Transverse colon (tissue), 4 donors: ENCODE measurements at regions not wholly inside any gene's neighbourhood (a gene's known extent, or its start where the extent isn't known, plus 50 kb on each side); places are given as distances from the start of the nearest gene placed in this dataset.

Experiments
- DNase-seq: peaks from one replicate; pipeline ENCODE4 v3.0.0-alpha.2; 2019
- H3K27ac ChIP-seq, 4 donors: fragments of 200-600 bp; sonication (generic); 2 replicates each; pipeline ENCODE4 v1.5.1; 2016 to 2018; ENCODE audit warnings: inconsistent platforms in 4 of 4
- H3K27me3 ChIP-seq: fragments of 200-600 bp; sonication (generic); 2 replicates; pipeline ENCODE4 v1.5.1; 2017; ENCODE audit warnings: inconsistent platforms
- H3K36me3 ChIP-seq, 4 donors: fragments of 200-600 bp; sonication (generic); 2 replicates each; pipeline ENCODE4 v1.5.1; 2017 to 2019; ENCODE audit warnings: inconsistent platforms in 4 of 4
- H3K4me1 ChIP-seq, 4 donors: fragments of 200-600 bp; sonication (generic); 2 replicates each; pipeline ENCODE4 v1.5.1; 2017 to 2020; ENCODE audit warnings: inconsistent platforms in 4 of 4
- H3K4me3 ChIP-seq, 4 donors: fragments of 200-600 bp; sonication (generic); 1 replicate in 1 of 4; 2 replicates in 3 of 4; pipeline versions ENCODE4 v1.5.1 to v1.6.1; 2017 to 2019; ENCODE audit warnings: inconsistent platforms in 4 of 4
- H3K9me3 ChIP-seq, 2 donors: fragments of 200-600 bp; sonication (generic); 2 replicates each; pipeline ENCODE4 v1.5.1; 2017 to 2019; ENCODE audit warnings: inconsistent platforms in 2 of 2
- EP300 ChIP-seq: sonication (generic); formaldehyde crosslinking; IDR thresholded peaks from one replicate; pipeline ENCODE4 v1.6.1; 2017; ENCODE audit warnings: antibody characterized with exemption, low read depth
- POLR2A ChIP-seq: fragments of 450-650 bp; IDR thresholded peaks from one replicate; pipeline ENCODE4 v1.6.1; 2016; ENCODE audit warnings: antibody characterized with exemption, mild to moderate bottlenecking, moderate library complexity
- POLR2AphosphoS5 ChIP-seq, 3 donors: sonication (generic); formaldehyde crosslinking; IDR thresholded peaks; one replicate each; pipeline ENCODE4 v1.6.1; 2016; ENCODE audit warnings: antibody characterized with exemption in 3 of 3
- WGBS, 2 donors: methylation state at CpG; one replicate each; pipeline ENCODE4 v1.1.5; 2018; ENCODE audit warnings: low coverage in 1 of 2; 5-methylcytosine and 5-hydroxymethylcytosine counted together
- in situ Hi-C, 4 donors: fragments of 200-750 bp; cut with MboI; loops; one replicate each; pipeline versions ENCODE4 v1.15.0 to v1.15.1; 2017; ENCODE audit warnings: low sequenced_read_pairs in 3 of 4, low pct_ligation_motif_present in 1 of 4, low pct_unique_long_range_greater_than_20kb in 1 of 4
- intact Hi-C: fragments of 100-400 bp; cut with DNase I; formaldehyde crosslinking; loops from one replicate; pipeline ENCODE4 v1.15.1; 2023; ENCODE audit warnings: low total_unique reads
- TF ChIP-seq, protein P1 (sequence below), 5 experiments: fragments of 200-600 bp in 3 of 5; fragments of 450-650 bp in 2 of 5; sonication (generic) in 3 of 5; IDR thresholded peaks; 1 replicate in 2 of 5; 2 replicates in 3 of 5; pipeline ENCODE4 v1.5.1; 2016 to 2017; ENCODE audit warnings: antibody characterized with exemption in 5 of 5, inconsistent platforms in 3 of 5, mild to moderate bottlenecking in 2 of 5, moderate library complexity in 1 of 5

DNA sequence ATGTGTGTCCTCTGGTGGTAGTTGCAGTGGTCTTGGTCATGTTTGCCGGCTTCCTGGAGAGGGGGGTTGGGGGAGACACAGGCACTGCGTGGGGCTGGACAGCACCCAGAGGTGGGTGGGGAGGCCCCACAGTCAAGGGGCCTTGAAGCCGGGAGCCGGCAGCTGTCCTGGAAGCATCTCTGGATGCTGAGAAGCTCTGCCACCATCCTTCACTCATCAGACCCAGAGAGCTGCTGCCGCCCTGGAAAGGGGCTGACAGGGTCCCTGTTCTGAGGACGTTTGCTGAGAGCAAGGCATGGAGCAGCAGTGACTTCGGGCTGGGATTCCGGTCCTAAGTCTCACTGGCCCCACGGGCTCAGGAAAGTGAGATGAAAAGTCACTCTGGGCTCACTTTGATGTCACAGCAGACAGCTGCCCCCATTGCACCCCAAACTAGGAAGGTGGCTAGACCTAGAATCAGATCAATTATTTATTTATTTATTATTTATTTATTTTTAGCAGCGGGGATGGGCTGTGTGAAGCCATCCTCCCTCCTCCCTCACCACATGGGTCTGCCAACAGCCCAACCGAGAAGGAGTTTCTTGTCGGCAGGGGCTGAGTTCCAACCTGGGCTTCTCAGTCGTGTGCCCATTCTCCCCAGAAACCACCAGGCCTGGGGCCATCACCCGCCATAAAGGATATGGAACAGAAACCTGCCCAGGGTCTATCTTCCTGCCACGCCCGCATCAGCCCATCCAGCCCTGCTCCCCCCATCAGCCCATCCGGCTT, 547.4 kb downstream of the PTPRU start:
- 70% methylated on average over 16 of the region's 17 CpGs; no CpG with 5 or more reads in 1 of the 2 donors for WGBS, 2 donors
- DNase-seq, result no peak
- in situ Hi-C loops, result loop anchor here in 3 of 4 donors (25.0 kb wide), 3 partner anchors 304 to 521 kb away; no protein-coding TSS in a partner anchor

DNA sequence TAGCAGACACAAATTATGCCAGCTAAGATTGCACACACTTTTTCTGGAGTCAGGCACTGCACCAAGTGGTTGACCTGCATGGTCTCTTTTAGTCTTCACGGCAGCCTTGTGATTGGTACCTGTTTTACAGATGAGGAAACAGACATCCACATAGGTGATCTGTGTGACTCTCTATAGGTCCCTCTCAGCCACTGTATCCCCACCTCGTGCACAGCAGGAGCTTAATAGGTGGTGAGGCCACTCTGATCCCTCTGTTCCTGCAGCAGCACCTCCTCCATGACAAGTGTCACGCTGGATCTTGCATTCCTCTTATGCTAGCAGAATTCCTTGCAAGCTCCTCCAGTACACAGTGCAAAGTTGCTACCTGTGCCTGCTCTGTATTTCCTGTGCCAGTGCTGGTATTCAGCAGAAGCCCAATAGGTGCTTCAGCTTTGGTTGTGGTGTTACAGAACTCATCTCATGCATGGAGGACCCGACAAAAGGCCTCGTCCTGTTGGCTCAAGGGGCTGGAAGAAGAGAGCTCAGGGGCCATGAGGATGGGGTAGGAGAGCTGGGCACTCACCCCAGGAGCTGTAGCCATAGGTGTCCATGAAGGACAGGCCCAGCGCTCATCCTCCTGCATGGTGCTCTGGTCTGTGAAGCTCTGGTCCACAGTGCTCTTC, 546.7 kb downstream of the PTPRU start:
- in situ Hi-C loops, result loop anchor here in 3 of 4 donors (25.0 kb wide), 3 partner anchors 304 to 521 kb away; no protein-coding TSS in a partner anchor
- peaks cover 29% of the 10 kb centered on the region for H3K27me3 ChIP-seq
- H3K36me3 ChIP-seq, result no peaks in the 10 kb centered on the region
- no peak for DNase-seq
- H3K9me3 ChIP-seq, result no peaks in the 10 kb centered on the region
- WGBS, 2 donors, result 63% methylated on average over 5 of the region's 6 CpGs; no CpG with 5 or more reads in 1 of the 2 donors
- H3K4me3 ChIP-seq, result no peak overlapping the region
- no peak overlapping the region for H3K27ac ChIP-seq
- TF ChIP-seq POLR2A (no peak), EP300 (no peak), POLR2AphosphoS5 (IDR thresholded peaks at IDR 0.05) (no peak)
- TF ChIP-seq, protein P1, sequence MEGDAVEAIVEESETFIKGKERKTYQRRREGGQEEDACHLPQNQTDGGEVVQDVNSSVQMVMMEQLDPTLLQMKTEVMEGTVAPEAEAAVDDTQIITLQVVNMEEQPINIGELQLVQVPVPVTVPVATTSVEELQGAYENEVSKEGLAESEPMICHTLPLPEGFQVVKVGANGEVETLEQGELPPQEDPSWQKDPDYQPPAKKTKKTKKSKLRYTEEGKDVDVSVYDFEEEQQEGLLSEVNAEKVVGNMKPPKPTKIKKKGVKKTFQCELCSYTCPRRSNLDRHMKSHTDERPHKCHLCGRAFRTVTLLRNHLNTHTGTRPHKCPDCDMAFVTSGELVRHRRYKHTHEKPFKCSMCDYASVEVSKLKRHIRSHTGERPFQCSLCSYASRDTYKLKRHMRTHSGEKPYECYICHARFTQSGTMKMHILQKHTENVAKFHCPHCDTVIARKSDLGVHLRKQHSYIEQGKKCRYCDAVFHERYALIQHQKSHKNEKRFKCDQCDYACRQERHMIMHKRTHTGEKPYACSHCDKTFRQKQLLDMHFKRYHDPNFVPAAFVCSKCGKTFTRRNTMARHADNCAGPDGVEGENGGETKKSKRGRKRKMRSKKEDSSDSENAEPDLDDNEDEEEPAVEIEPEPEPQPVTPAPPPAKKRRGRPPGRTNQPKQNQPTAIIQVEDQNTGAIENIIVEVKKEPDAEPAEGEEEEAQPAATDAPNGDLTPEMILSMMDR (IDR thresholded peaks at IDR 0.05), result no peak
- H3K4me1 ChIP-seq, result no peaks in the 10 kb centered on the region
- intact Hi-C loops, result no loop called here

More for the DNA sequence above, 547.4 kb downstream of the PTPRU start:
- Histone ChIP-seq H3K4me1 (no peaks in the 10 kb centered on the region), H3K4me3 (no peak overlapping the region), H3K27me3 (peaks cover 26% of the 10 kb centered on the region), H3K9me3 (no peaks in the 10 kb centered on the region), H3K27ac (no peak overlapping the region), H3K36me3 (no peaks in the 10 kb centered on the region)
- intact Hi-C loops, result no loop called here
- TF ChIP-seq POLR2AphosphoS5 (IDR thresholded peaks at IDR 0.05) (no peak), POLR2A (no peak), EP300 (no peak)
- TF ChIP-seq, protein P1 (IDR thresholded peaks at IDR 0.05), result no peak

GRCh38 chr1:29779146-29779545, 542.8 kb downstream of the PTPRU start:
- in situ Hi-C loops (loop anchor here in 3 of 4 donors (25.0 kb wide), 3 partner anchors 308 to 517 kb away; no protein-coding TSS in a partner anchor), intact Hi-C loops (loop anchor here (10.0 kb wide), 1 partner anchor 1966 kb away; no protein-coding TSS in a partner anchor)
- TF ChIP-seq POLR2A (no peak), POLR2AphosphoS5 (IDR thresholded peaks at IDR 0.05) (no peak), EP300 (no peak)
- TF ChIP-seq, protein P1 (IDR thresholded peaks at IDR 0.05), result no peak
- H3K9me3 ChIP-seq, result peaks cover 3 to 7% of the 10 kb centered on the region in 2 donors
- no peaks in the 10 kb centered on the region for H3K4me1 ChIP-seq
- no peak overlapping the region for H3K4me3 ChIP-seq
- peaks cover 35% of the 10 kb centered on the region for H3K27me3 ChIP-seq
- no peak overlapping the region for H3K27ac ChIP-seq
- H3K36me3 ChIP-seq, result no peaks in the 10 kb centered on the region
- DNase-seq, result no peak
- WGBS, 2 donors, result 80% methylated on average over 1 to 5 of the region's 5 CpGs

DNA sequence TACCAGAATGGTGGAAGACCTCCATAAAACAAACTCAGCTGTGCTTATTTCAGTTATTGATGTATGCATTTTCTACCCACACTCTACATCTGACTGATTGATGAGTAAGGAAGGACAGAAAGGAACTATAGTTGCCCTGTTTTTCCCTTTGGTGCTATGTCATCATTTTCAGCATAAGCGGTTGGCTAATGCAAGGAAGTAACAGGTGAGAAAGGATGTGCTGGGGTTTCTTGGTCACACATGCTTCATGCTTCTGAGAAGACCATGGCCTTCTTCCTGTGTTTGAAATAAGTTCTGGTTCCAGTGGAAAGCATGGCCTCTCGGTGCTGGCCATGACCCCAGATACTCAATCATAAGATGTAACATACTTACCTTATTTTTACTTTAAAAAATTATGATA, 541.2 kb downstream of the PTPRU start:
- H3K4me3 ChIP-seq, result no peak overlapping the region
- intact Hi-C loops, result loop anchor here (10.0 kb wide), 1 partner anchor 1967 kb away; no protein-coding TSS in a partner anchor
- H3K27ac ChIP-seq, result no peak overlapping the region
- peaks cover 3 to 7% of the 10 kb centered on the region in 2 donors for H3K9me3 ChIP-seq
- WGBS, 2 donors, result 66 to 79% methylated on average over 2 of the region's 2 CpGs
- H3K27me3 ChIP-seq, result peaks cover 35% of the 10 kb centered on the region
- DNase-seq, result no peak
- TF ChIP-seq POLR2A (no peak), POLR2AphosphoS5 (IDR thresholded peaks at IDR 0.05) (no peak), EP300 (no peak)
- TF ChIP-seq, protein P1 (IDR thresholded peaks at IDR 0.05), result no peak
- in situ Hi-C loops, result loop anchor here in 3 of 4 donors (25.0 kb wide), 3 partner anchors 310 to 515 kb away; no protein-coding TSS in a partner anchor
- H3K36me3 ChIP-seq, result no peaks in the 10 kb centered on the region
- H3K4me1 ChIP-seq, result no peaks in the 10 kb centered on the region
